Epidermal melanocyte (primary cell): ENCODE measurements at regions not wholly inside any gene's neighbourhood (a gene's known extent, or its start where the extent isn't known, plus 50 kb on each side); places are given as distances from the start of the nearest gene placed in this dataset.
"Not testable (repeated sequence)": the region's sequence is repeated elsewhere in the genome, so short reads cannot be mapped to it uniquely, and the experiment has no call there.

Source experiments
- DNase-seq: peaks from one replicate; pipeline ENCODE4 v3.0.0; 2011; ENCODE audit warnings: low spot score; ENCODE audit not compliant: insufficient read length

GRCh38 chr10:4170633-4171314 lies 385.8 kb upstream of the KLF6 start:
- no peak for DNase-seq

GRCh38 chr10:4170181-4170580 lies 385.2 kb upstream of the KLF6 start:
- no peak for DNase-seq

GRCh38 chr10:4169448-4169847 lies 384.4 kb upstream of the KLF6 start:
- DNase-seq, result no peak

- DNase-seq, result no peak
These were observed 382.2 kb upstream of the KLF6 start for GRCh38 chr10:4167216-4167615.

GRCh38 chr10:4162571-4163286 lies 377.7 kb upstream of the KLF6 start:
- DNase-seq, result no peak

- no peak for DNase-seq
These were observed 374.2 kb upstream of the KLF6 start for GRCh38 chr10:4159173-4159572.

GRCh38 chr10:4154191-4154715 lies 369.2 kb upstream of the KLF6 start:
- DNase-seq, result no peak

- no peak for DNase-seq
These were observed 366.5 kb upstream of the KLF6 start for GRCh38 chr10:4151466-4151865.

- DNase-seq, result no peak
These were observed 365.7 kb upstream of the KLF6 start for GRCh38 chr10:4150676-4151075.

- not testable (repeated sequence) for DNase-seq
These were observed 364.5 kb upstream of the KLF6 start for GRCh38 chr10:4149460-4149859.

GRCh38 chr10:4147245-4147644 lies 362.2 kb upstream of the KLF6 start:
- no peak for DNase-seq

- no peak for DNase-seq
These were observed 359.8 kb upstream of the KLF6 start for GRCh38 chr10:4144817-4145216.

GRCh38 chr10:4141471-4141870 lies 356.5 kb upstream of the KLF6 start:
- no peak for DNase-seq

GRCh38 chr10:4138146-4138721 lies 353.2 kb upstream of the KLF6 start:
- DNase-seq, result no peak

GRCh38 chr10:4137299-4137698 lies 352.3 kb upstream of the KLF6 start:
- no peak for DNase-seq

GRCh38 chr10:4136121-4136520 lies 351.1 kb upstream of the KLF6 start:
- no peak for DNase-seq

GRCh38 chr10:4132216-4132556 lies 347.2 kb upstream of the KLF6 start:
- DNase-seq, result no peak

- peak; percentile 26 for DNase-seq
These were observed 346.6 kb upstream of the KLF6 start for GRCh38 chr10:4131407-4132215.

- DNase-seq, result no peak
These were observed 345.7 kb upstream of the KLF6 start for GRCh38 chr10:4130685-4131084.

- no peak for DNase-seq
These were observed 345.0 kb upstream of the KLF6 start for GRCh38 chr10:4129866-4130477.
